A549 (cell line): ENCODE measurements at regions not wholly inside any gene's neighbourhood (a gene's known extent, or its start where the extent isn't known, plus 50 kb on each side); places are given as distances from the start of the nearest gene placed in this dataset.

Source experiments
- ATAC-seq, 2 experiments: fragments of 200-7000 bp in 1 of 2; fragments of >200 bp in 1 of 2; cut with Nextera tagmentation in 1 of 2; cut with Tn5 transposase in 1 of 2; 3 replicates each; pipeline versions ENCODE4 v1.8.0 to v1.9.1; 2018 to 2020; ENCODE audit warnings: mild to moderate bottlenecking in 1 of 2, moderate library complexity in 1 of 2
- CTCF ChIA-PET: fragments of 300-600 bp; sonication (Branson Sonifier 250); formaldehyde crosslinking; extraction: SDS; loops from one replicate; lab custom pipeline; 2021; ENCODE audit warnings: antibody characterized with exemption, inconsistent platforms; lab: Yijun Ruan, JAX
- POLR2A ChIA-PET: fragments of 350-600 bp; formaldehyde crosslinking; extraction: SDS; loops from one replicate; lab custom pipeline; 2021; ENCODE audit warnings: antibody characterized with exemption, inconsistent platforms; lab: Yijun Ruan, JAX
- DNase-seq, 2 experiments: peaks; one replicate each; pipeline versions ENCODE4 v3.0.0 to v3.0.0-alpha.2; 2011 to 2016; ENCODE audit warnings: low read depth in 1 of 2, low spot score in 1 of 2
- FAIRE-seq: peaks from 2 replicates; lab custom pipeline; 2011; peaks lifted over from hg19 to GRCh38; lab: Jason Lieb, UNC
- H3K27ac ChIP-seq, 2 experiments: fragments of >200 bp; sonication (Bioruptor Twin); formaldehyde crosslinking; 3 replicates each; pipeline ENCODE4 v1.5.1; 2016 to 2017
- H3K4me1 ChIP-seq: fragments of >200 bp; sonication (Bioruptor Twin); formaldehyde crosslinking; 3 replicates; pipeline ENCODE4 v1.6.1; 2016
- H3K4me2 ChIP-seq: fragments of >200 bp; sonication (Bioruptor Twin); formaldehyde crosslinking; 3 replicates; pipeline ENCODE4 v1.6.1; 2016
- H3K4me3 ChIP-seq: fragments of >200 bp; sonication (Bioruptor Twin); formaldehyde crosslinking; 3 replicates; pipeline ENCODE4 v1.5.1; 2016
- H3K9me3 ChIP-seq: fragments of >200 bp; sonication (Bioruptor Twin); formaldehyde crosslinking; 3 replicates; pipeline ENCODE4 v1.6.1; 2016
- BCL3 ChIP-seq: fragments of >200 bp; sonication (Bioruptor Twin); formaldehyde crosslinking; IDR thresholded peaks from 3 replicates; pipeline ENCODE4 v1.6.1; 2016
- CBX2 ChIP-seq: fragments of 200-600 bp; sonication (generic); IDR thresholded peaks from 2 replicates; pipeline ENCODE4 v1.6.1; 2016; ENCODE audit warnings: low read depth, mild to moderate bottlenecking, borderline replicate concordance
- CTCF ChIP-seq: fragments of >200 bp; sonication (Bioruptor Twin); formaldehyde crosslinking; IDR thresholded peaks from 3 replicates; pipeline ENCODE4 v1.5.1; 2016
- E2F6 ChIP-seq: IDR thresholded peaks from 2 replicates; pipeline ENCODE4 v1.6.1; 2012; ENCODE audit warnings: low read depth, borderline replicate concordance
- ELK1 ChIP-seq: fragments of 150-350 bp; IDR thresholded peaks from 2 replicates; pipeline ENCODE4 v1.6.1; 2014; ENCODE audit warnings: low read depth, mild to moderate bottlenecking, low read length
- FOSL2 ChIP-seq, 2 experiments: fragments of 450-650 bp in 1 of 2; fragments of >200 bp in 1 of 2; sonication (Bioruptor Twin) in 1 of 2; formaldehyde crosslinking; IDR thresholded peaks; 2 replicates each; pipeline versions ENCODE4 v1.5.0 to v1.6.1; 2016 to 2020; ENCODE audit warnings: mild to moderate bottlenecking in 1 of 2, moderate library complexity in 1 of 2
- GATA3 ChIP-seq: IDR thresholded peaks from 2 replicates; pipeline ENCODE4 v1.6.1; 2012; ENCODE audit warnings: borderline replicate concordance
- HOXA7 ChIP-seq: fragments of 250-450 bp; sonication (Bioruptor Pico); IDR thresholded peaks from 2 replicates; pipeline ENCODE4 v1.5.0; 2020; ENCODE audit warnings: mild to moderate bottlenecking, moderate library complexity
- MAFK ChIP-seq: fragments of 450-650 bp; IDR thresholded peaks from 2 replicates; pipeline ENCODE4 v1.6.1; 2014; ENCODE audit not compliant: partially characterized antibody
- MYC ChIP-seq: IDR thresholded peaks from 2 replicates; pipeline ENCODE4 v1.6.1; 2012; ENCODE audit warnings: mild to moderate bottlenecking, inconsistent platforms, low read length, improper control_type of control experiment, borderline replicate concordance
- NR3C1 ChIP-seq: fragments of >200 bp; sonication (Bioruptor Twin); formaldehyde crosslinking; IDR thresholded peaks from 3 replicates; pipeline ENCODE4 v1.6.1; 2017
- POLR2AphosphoS2 ChIP-seq: conservative IDR thresholded peaks from 2 replicates; pipeline ENCODE4 v1.6.1; 2012; ENCODE audit warnings: low read length, improper control_type of control experiment, inconsistent platforms
- RAD21 ChIP-seq, 2 experiments: fragments of >200 bp in 1 of 2; sonication (Bioruptor Twin) in 1 of 2; formaldehyde crosslinking in 1 of 2; IDR thresholded peaks in 1 of 2; conservative IDR thresholded peaks in 1 of 2; 2 replicates in 1 of 2; 3 replicates in 1 of 2; pipeline ENCODE4 v1.6.1; 2012 to 2018; ENCODE audit warnings: inconsistent platforms in 1 of 2
- RARB ChIP-seq: fragments of 250-450 bp; sonication (Bioruptor Pico); IDR thresholded peaks from 2 replicates; pipeline ENCODE4 v1.8.0; 2021; ENCODE audit warnings: mild to moderate bottlenecking, moderate library complexity
- RCOR1 ChIP-seq: fragments of 150-350 bp; IDR thresholded peaks from 2 replicates; pipeline ENCODE4 v1.6.1; 2014; ENCODE audit warnings: antibody characterized with exemption, low read length, low read depth
- SMC3 ChIP-seq: fragments of >200 bp; sonication (Bioruptor Twin); formaldehyde crosslinking; IDR thresholded peaks from 3 replicates; pipeline ENCODE4 v1.6.1; 2018; ENCODE audit warnings: inconsistent platforms
- SREBF2 ChIP-seq: fragments of 450-650 bp; IDR thresholded peaks from 2 replicates; pipeline ENCODE4 v1.6.1; 2014; ENCODE audit warnings: mild to moderate bottlenecking, moderate library complexity
- USF2 ChIP-seq: fragments of 450-650 bp; IDR thresholded peaks from 2 replicates; pipeline ENCODE4 v1.6.1; 2014; ENCODE audit warnings: antibody characterized with exemption
- ZSCAN20 ChIP-seq: fragments of 250-450 bp; sonication (Bioruptor Pico); IDR thresholded peaks from 2 replicates; pipeline ENCODE4 v1.8.0; 2022; ENCODE audit warnings: mild to moderate bottlenecking, moderate library complexity
- WGBS: methylation state at CpG from one replicate; pipeline ENCODE4 v1.1.6; 2017; ENCODE audit errors: missing lambda C conversion rate; 5-methylcytosine and 5-hydroxymethylcytosine counted together

GRCh38 chr2:42963452-42964068 is 171.2 kb upstream of the HAAO start:
- POLR2A ChIA-PET = no interaction called here

More at GRCh38 chr2:42963452-42964068, 171.2 kb upstream of the HAAO start:
- Histone ChIP-seq H3K9me3 (no peaks in the 10 kb centered on the region), H3K27ac (no peak overlapping the region), H3K4me2 (no peak overlapping the region), H3K4me1 (no peaks in the 10 kb centered on the region), H3K4me3 (no peak overlapping the region)
- FAIRE-seq = no peak
- no peak for DNase-seq
- no peak for TF ChIP-seq SMC3
- TF ChIP-seq NR3C1 = no peak
- no peak for TF ChIP-seq POLR2AphosphoS2
- no peak for TF ChIP-seq SREBF2
- TF ChIP-seq GATA3 = no peak
- TF ChIP-seq E2F6 = no peak
- TF ChIP-seq MYC = no peak
- no peak for TF ChIP-seq ZSCAN20 (CRISPR knock-in tag)
- no peak for TF ChIP-seq ELK1
- TF ChIP-seq CBX2 = no peak
- no peak for TF ChIP-seq RAD21 (conservative IDR thresholded peaks at IDR 0.05 in 1 of 2, IDR thresholded peaks at IDR 0.05 in 1 of 2)
- no peak for TF ChIP-seq RCOR1
- TF ChIP-seq HOXA7 = no peak
- no peak for TF ChIP-seq RARB (CRISPR knock-in tag)
- TF ChIP-seq MAFK = no peak
- no peak for TF ChIP-seq CTCF
- TF ChIP-seq USF2 = no peak
- TF ChIP-seq BCL3 = no peak
- no peak for TF ChIP-seq FOSL2 (IDR thresholded peaks at IDR 0.05)
- TF ChIP-seq FOSL2 (CRISPR knock-in tag; IDR thresholded peaks at IDR 0.05) = no peak
- no peak for ATAC-seq
- CTCF ChIA-PET = interaction anchor here (0.9 to 7.0 kb wide), 13 partner anchors 9 to 520 kb away, joined by 3 to 68 read pairs (median 3); partner anchors contain the start of gene ZFP36L2
- 92% methylated on average over 9 of the region's 9 CpGs for WGBS
